Spleen (tissue), 7 donors: ENCODE measurements at regions not wholly inside any gene's neighbourhood (a gene's known extent, or its start where the extent isn't known, plus 50 kb on each side); places are given as distances from the start of the nearest gene placed in this dataset.

Source experiments
- POLR2A ChIP-seq, 3 donors: fragments of 450-650 bp; IDR thresholded peaks; one replicate each; pipeline ENCODE4 v1.5.1; 2017; ENCODE audit warnings: antibody characterized with exemption in 3 of 3, mild to moderate bottlenecking in 1 of 3
- TF ChIP-seq, protein P1 (sequence below), 11 experiments: fragments of 200-600 bp in 7 of 11; fragments of 450-650 bp in 4 of 11; sonication (generic) in 4 of 11; IDR thresholded peaks in 8 of 11; conservative IDR thresholded peaks in 3 of 11; 1 replicate in 7 of 11; 2 replicates in 4 of 11; pipeline versions ENCODE4 v1.4.0 to v1.8.0; 2016 to 2021; ENCODE audit warnings: antibody characterized with exemption in 11 of 11, inconsistent platforms in 4 of 11, mild to moderate bottlenecking in 1 of 11
- donor health status: DM: no; HTN: no; CAD: no; lungs with moderate emphysema.
- donor health status: DM: no; HTN: no; CAD: no.
- donor health status: DM: no; HTN: no; CAD: no.

DNA sequence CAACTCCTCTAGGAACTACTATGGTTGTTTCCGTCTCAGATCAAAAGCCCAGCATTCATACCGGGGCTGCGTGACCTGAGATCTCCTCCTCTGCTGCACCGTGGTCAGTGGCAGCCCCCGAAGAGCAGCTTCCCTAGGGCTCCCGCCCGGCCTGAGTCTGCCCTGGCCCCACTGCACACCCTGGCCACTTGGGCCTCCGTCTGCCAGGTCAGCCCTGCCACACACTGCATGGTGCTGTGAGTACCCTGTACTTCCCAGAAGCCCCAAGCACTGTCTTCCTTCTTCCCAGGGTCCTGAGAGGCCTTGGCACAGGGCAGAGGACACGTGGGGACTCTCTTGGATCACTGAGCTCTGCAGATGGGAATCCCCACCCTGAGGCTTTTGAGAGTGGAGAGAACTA lies 81.5 kb upstream of the GPC1 start:
- TF ChIP-seq, protein P1, sequence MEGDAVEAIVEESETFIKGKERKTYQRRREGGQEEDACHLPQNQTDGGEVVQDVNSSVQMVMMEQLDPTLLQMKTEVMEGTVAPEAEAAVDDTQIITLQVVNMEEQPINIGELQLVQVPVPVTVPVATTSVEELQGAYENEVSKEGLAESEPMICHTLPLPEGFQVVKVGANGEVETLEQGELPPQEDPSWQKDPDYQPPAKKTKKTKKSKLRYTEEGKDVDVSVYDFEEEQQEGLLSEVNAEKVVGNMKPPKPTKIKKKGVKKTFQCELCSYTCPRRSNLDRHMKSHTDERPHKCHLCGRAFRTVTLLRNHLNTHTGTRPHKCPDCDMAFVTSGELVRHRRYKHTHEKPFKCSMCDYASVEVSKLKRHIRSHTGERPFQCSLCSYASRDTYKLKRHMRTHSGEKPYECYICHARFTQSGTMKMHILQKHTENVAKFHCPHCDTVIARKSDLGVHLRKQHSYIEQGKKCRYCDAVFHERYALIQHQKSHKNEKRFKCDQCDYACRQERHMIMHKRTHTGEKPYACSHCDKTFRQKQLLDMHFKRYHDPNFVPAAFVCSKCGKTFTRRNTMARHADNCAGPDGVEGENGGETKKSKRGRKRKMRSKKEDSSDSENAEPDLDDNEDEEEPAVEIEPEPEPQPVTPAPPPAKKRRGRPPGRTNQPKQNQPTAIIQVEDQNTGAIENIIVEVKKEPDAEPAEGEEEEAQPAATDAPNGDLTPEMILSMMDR (IDR thresholded peaks at IDR 0.05 in 8 of 11, conservative IDR thresholded peaks at IDR 0.05 in 3 of 11): no peak
- TF ChIP-seq POLR2A (IDR thresholded peaks at IDR 0.05): no peak
